ENCODE measurements at regions not wholly inside any gene's neighbourhood (a gene's known extent, or its start where the extent isn't known, plus 50 kb on each side); places are given as distances from the start of the nearest gene placed in this dataset.

GRCh38 chr11:10627816-10628215 lies 59.4 kb upstream of the LYVE1 start:
- no peak for DNase-seq (ENCODE audit: low spot score)
- no peak for TF ChIP-seq CTCF (conservative IDR thresholded peaks at IDR 0.05; ENCODE audit: low read depth)
- ChIA-PET POLR2A (ENCODE audit: low non-redundant PET) (no interaction called here), CTCF (interaction anchor here (0.7 kb wide), 1 partner anchor 77 kb away, joined by 3 read pairs; no protein-coding TSS in a partner anchor)
- H3K27ac ChIP-seq: no peak overlapping the region

- no peak for TF ChIP-seq CTCF (conservative IDR thresholded peaks at IDR 0.05; ENCODE audit: low read depth)
- ChIA-PET CTCF (interaction anchor here (0.7 kb wide), 1 partner anchor 77 kb away, joined by 3 read pairs; no protein-coding TSS in a partner anchor), POLR2A (ENCODE audit: low non-redundant PET) (no interaction called here)
- no peak overlapping the region for H3K27ac ChIP-seq
- no peak for DNase-seq (ENCODE audit: low spot score)
These were observed 58.8 kb upstream of the LYVE1 start for GRCh38 chr11:10627291-10627690.

GRCh38 chr11:10625982-10626311 lies 57.5 kb upstream of the LYVE1 start:
- no peak for TF ChIP-seq CTCF (conservative IDR thresholded peaks at IDR 0.05; ENCODE audit: low read depth)
- ChIA-PET CTCF (interaction anchor here (0.9 kb wide), 1 partner anchor 85 kb away, joined by 4 read pairs; the partner anchor contains the start of gene RNF141), POLR2A (ENCODE audit: low non-redundant PET) (no interaction called here)
- H3K27ac ChIP-seq: no peak overlapping the region
- DNase-seq (ENCODE audit: low spot score): no peak

GRCh38 chr11:10625281-10625981 lies 57.0 kb upstream of the LYVE1 start:
- no peak for TF ChIP-seq CTCF (conservative IDR thresholded peaks at IDR 0.05; ENCODE audit: low read depth)
- ChIA-PET CTCF (no interaction called here), POLR2A (ENCODE audit: low non-redundant PET) (no interaction called here)
- DNase-seq (ENCODE audit: low spot score): no peak
- H3K27ac ChIP-seq: no peak overlapping the region

GRCh38 chr11:10623797-10624761 lies 55.6 kb upstream of the LYVE1 start:
- no peak overlapping the region for H3K27ac ChIP-seq
- no peak for TF ChIP-seq CTCF (conservative IDR thresholded peaks at IDR 0.05; ENCODE audit: low read depth)
- POLR2A ChIA-PET (ENCODE audit: low non-redundant PET): interaction anchor here (0.6 kb wide), 1 partner anchor 123 kb away, joined by 3 read pairs; no protein-coding TSS in a partner anchor
- peak; percentile 15 for DNase-seq (ENCODE audit: low spot score)
- CTCF ChIA-PET: no interaction called here

GRCh38 chr11:10622957-10623791 lies 54.7 kb upstream of the LYVE1 start:
- ChIA-PET CTCF (no interaction called here), POLR2A (ENCODE audit: low non-redundant PET) (interaction anchor here (0.6 kb wide), 1 partner anchor 122 kb away, joined by 3 read pairs; no protein-coding TSS in a partner anchor)
- H3K27ac ChIP-seq: no peak overlapping the region
- no peak for DNase-seq (ENCODE audit: low spot score)
- no peak for TF ChIP-seq CTCF (conservative IDR thresholded peaks at IDR 0.05; ENCODE audit: low read depth)

Data from RWPE1 (cell line).